Endothelial cell of umbilical vein (primary cell): ENCODE measurements at regions not wholly inside any gene's neighbourhood (a gene's known extent, or its start where the extent isn't known, plus 50 kb on each side); places are given as distances from the start of the nearest gene placed in this dataset.
"Not testable (repeated sequence)": the region's sequence is repeated elsewhere in the genome, so short reads cannot be mapped to it uniquely, and the experiment has no call there.

ENCODE experiments used
- BruUV-seq: library from RNA; stranded (reverse); fragments of 400-500 nt; replicated peaks from 2 replicates; lab custom pipeline; 2021; lab: Mats Ljungman, UMichigan
- CTCF ChIA-PET: fragments of 300-600, 350-600 bp; sonication (Branson Sonifier 250); formaldehyde crosslinking; loops from one replicate; lab custom pipeline; 2021; ENCODE audit warnings: antibody characterized with exemption, inconsistent platforms; lab: Charles Lee
- POLR2A ChIA-PET: fragments of 300-600, 350-600 bp; sonication (Branson Sonifier 250); formaldehyde crosslinking; loops from one replicate; lab custom pipeline; 2021; ENCODE audit warnings: antibody characterized with exemption, inconsistent platforms; lab: Charles Lee
- DNase-seq: peaks from one replicate; pipeline ENCODE4 v3.0.0-alpha.2; 2011; ENCODE audit warnings: low read depth, low spot score
- FAIRE-seq: peaks from 2 replicates; lab custom pipeline; 2011; peaks lifted over from hg19 to GRCh38; lab: Jason Lieb, UNC
- H2AFZ ChIP-seq: 2 replicates; pipeline ENCODE4 v1.6.0; 2012; ENCODE audit warnings: low read depth, low read length, control low read depth, inconsistent platforms
- H3K27ac ChIP-seq: 2 replicates; pipeline ENCODE4 v1.5.1; 2011; ENCODE audit warnings: low read depth, mild to moderate bottlenecking, control low read depth, low read length, moderate library complexity; ENCODE audit not compliant: insufficient read depth
- H3K27me3 ChIP-seq, 2 experiments: 2 replicates each; pipeline versions ENCODE4 v1.6.0 to v1.6.1; 2011; ENCODE audit warnings: low read length in 2 of 2, mixed read lengths in 1 of 2; ENCODE audit not compliant: control insufficient read depth in 2 of 2, insufficient read depth in 2 of 2
- H3K36me3 ChIP-seq, 2 experiments: 2 replicates in 1 of 2; 3 replicates in 1 of 2; pipeline ENCODE4 v1.5.1; 2011; ENCODE audit warnings: low read length in 2 of 2, mild to moderate bottlenecking in 1 of 2, moderate library complexity in 1 of 2; ENCODE audit not compliant: control insufficient read depth in 2 of 2, insufficient read depth in 2 of 2; ENCODE audit errors: extremely low read depth in 1 of 2
- H3K4me1 ChIP-seq: 3 replicates; pipeline ENCODE4 v1.5.1; 2011; ENCODE audit warnings: mild to moderate bottlenecking, low read length; ENCODE audit not compliant: control insufficient read depth, insufficient read depth; ENCODE audit errors: extremely low read depth
- H3K4me2 ChIP-seq: 2 replicates; pipeline ENCODE4 v1.6.1; 2011; ENCODE audit warnings: low read length, control low read depth, mixed read lengths; ENCODE audit not compliant: insufficient read depth
- H3K4me3 ChIP-seq, 3 experiments: fragments of 200-600 bp in 1 of 3; sonication (generic), shearing (Covaris generic) in 1 of 3; replicated peaks in 1 of 3; 2 replicates each; pipeline ENCODE4 v1.5.1; 2011 to 2016; ENCODE audit warnings: control low read depth in 3 of 3, low read length in 3 of 3, mild to moderate bottlenecking in 2 of 3, inconsistent platforms in 1 of 3, low read depth in 1 of 3, moderate library complexity in 1 of 3; ENCODE audit not compliant: insufficient read depth in 1 of 3
- H3K79me2 ChIP-seq: 2 replicates; pipeline ENCODE4 v1.6.0; 2012; ENCODE audit warnings: low read length, inconsistent platforms; ENCODE audit not compliant: control insufficient read depth, insufficient read depth
- H3K9ac ChIP-seq: replicated peaks from 2 replicates; pipeline ENCODE3; 2011; ENCODE audit warnings: low read length, control low read depth; ENCODE audit not compliant: insufficient read depth; ENCODE audit errors: extremely low read depth
- H3K9me1 ChIP-seq: replicated peaks from 3 replicates; pipeline ENCODE4 v1.6.0; 2011; ENCODE audit warnings: mild to moderate bottlenecking, low read length; ENCODE audit not compliant: control insufficient read depth, insufficient read depth; ENCODE audit errors: extremely low read depth
- H3K9me3 ChIP-seq: replicated peaks from 2 replicates; pipeline ENCODE4 v1.5.1; 2012; ENCODE audit warnings: low read length, inconsistent platforms; ENCODE audit not compliant: control insufficient read depth, insufficient read depth
- H4K20me1 ChIP-seq: replicated peaks from 2 replicates; pipeline ENCODE3; 2011; ENCODE audit warnings: mild to moderate bottlenecking, low read length; ENCODE audit not compliant: control insufficient read depth, insufficient read depth; ENCODE audit errors: extremely low read depth
- FOS ChIP-seq: IDR thresholded peaks from 2 replicates; pipeline ENCODE4 v1.6.1; 2011; ENCODE audit warnings: mild to moderate bottlenecking, low read length, moderate library complexity, borderline replicate concordance; ENCODE audit not compliant: insufficient read depth
- GATA2 ChIP-seq: IDR thresholded peaks from 2 replicates; pipeline ENCODE4 v1.7.0; 2011; ENCODE audit warnings: low read depth, mild to moderate bottlenecking, moderate library complexity, mixed read lengths, low read length; ENCODE audit not compliant: insufficient read length, insufficient read depth
- JUN ChIP-seq: IDR thresholded peaks from 2 replicates; pipeline ENCODE4 v1.6.1; 2011; ENCODE audit warnings: borderline replicate concordance, low read depth; ENCODE audit not compliant: insufficient read length, insufficient read depth
- MYC ChIP-seq: IDR thresholded peaks from one replicate; pipeline ENCODE4 v1.6.1; 2011; ENCODE audit warnings: mild to moderate bottlenecking, low read depth, low read length
- POLR2A ChIP-seq: IDR thresholded peaks from 2 replicates; pipeline ENCODE4 v1.6.1; 2012; ENCODE audit warnings: low read depth, mild to moderate bottlenecking, control low read depth, low read length
- POLR2AphosphoS5 ChIP-seq: IDR thresholded peaks from 2 replicates; pipeline ENCODE4 v1.6.1; 2012; ENCODE audit warnings: low read depth, mild to moderate bottlenecking, control low read depth, low read length, moderate library complexity; ENCODE audit not compliant: insufficient read depth
- dilution Hi-C: fragments of 300-500 bp; cut with MboI; formaldehyde crosslinking; loops from one replicate; pipeline ENCODE4 v1.15.0; 2019; ENCODE audit warnings: low sequenced_read_pairs; ENCODE audit not compliant: extremely low pct_ligation_motif_present
- intact Hi-C: fragments of 100-400 bp; cut with micrococcal nuclease; formaldehyde crosslinking; loops from one replicate; pipeline ENCODE4 v1.10.0; 2022
- TF ChIP-seq, protein P1 (sequence below): IDR thresholded peaks from 2 replicates; pipeline ENCODE4 v1.6.1; 2011; ENCODE audit not compliant: insufficient read depth, insufficient read length
- TF ChIP-seq, protein P2 (sequence below), 2 donors: IDR thresholded peaks; 1 replicate in 1 of 2; 2 replicates in 1 of 2; pipeline ENCODE4 v1.5.1; 2011; ENCODE audit warnings: low read length in 2 of 2, mild to moderate bottlenecking in 2 of 2, moderate library complexity in 2 of 2, control low read depth in 1 of 2, inconsistent platforms in 1 of 2, low read depth in 1 of 2; ENCODE audit not compliant: insufficient read depth in 1 of 2; ENCODE audit errors: extremely low read depth in 1 of 2

DNA sequence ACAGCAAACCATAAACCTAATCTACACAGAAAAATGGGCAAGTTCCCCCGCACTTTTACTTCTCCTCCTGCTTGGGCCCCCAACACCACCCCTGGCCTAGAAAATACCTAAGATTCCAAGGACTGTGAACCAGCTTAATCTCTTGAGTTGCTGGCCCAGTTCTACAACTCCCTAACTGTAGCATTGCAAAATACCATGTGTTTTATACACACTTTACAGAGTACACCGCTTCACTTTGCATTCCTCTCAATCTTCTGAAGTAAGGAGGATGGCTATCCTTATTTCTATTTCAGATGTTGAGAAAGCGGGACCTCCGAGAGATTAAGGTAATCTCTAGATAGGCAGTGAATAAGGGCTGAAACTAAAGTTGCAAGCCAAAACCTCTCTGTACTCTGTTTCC lies 408.3 kb upstream of the NR5A2 start:
- POLR2A ChIA-PET, result no interaction called here
- Histone ChIP-seq H3K4me1 (no peaks in the 10 kb centered on the region), H3K36me3 (no peaks in the 10 kb centered on the region), H3K4me2 (no peak overlapping the region), H3K4me3 (no peak overlapping the region), H3K27ac (no peak overlapping the region), H3K9me3 (no peaks in the 10 kb centered on the region), H3K9me1 (no peaks in the 10 kb centered on the region), H3K79me2 (no peaks in the 10 kb centered on the region), H4K20me1 (no peaks in the 10 kb centered on the region), H2AFZ (no peak overlapping the region), H3K27me3 (peaks cover 0 to 4% of the 10 kb centered on the region in 2 experiments), H3K9ac (no peak overlapping the region)
- TF ChIP-seq JUN (no peak), FOS (no peak), MYC (no peak), GATA2 (no peak), POLR2AphosphoS5 (no peak), POLR2A (no peak)
- TF ChIP-seq, protein P1, sequence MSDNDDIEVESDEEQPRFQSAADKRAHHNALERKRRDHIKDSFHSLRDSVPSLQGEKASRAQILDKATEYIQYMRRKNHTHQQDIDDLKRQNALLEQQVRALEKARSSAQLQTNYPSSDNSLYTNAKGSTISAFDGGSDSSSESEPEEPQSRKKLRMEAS, result no peak
- TF ChIP-seq, protein P2, sequence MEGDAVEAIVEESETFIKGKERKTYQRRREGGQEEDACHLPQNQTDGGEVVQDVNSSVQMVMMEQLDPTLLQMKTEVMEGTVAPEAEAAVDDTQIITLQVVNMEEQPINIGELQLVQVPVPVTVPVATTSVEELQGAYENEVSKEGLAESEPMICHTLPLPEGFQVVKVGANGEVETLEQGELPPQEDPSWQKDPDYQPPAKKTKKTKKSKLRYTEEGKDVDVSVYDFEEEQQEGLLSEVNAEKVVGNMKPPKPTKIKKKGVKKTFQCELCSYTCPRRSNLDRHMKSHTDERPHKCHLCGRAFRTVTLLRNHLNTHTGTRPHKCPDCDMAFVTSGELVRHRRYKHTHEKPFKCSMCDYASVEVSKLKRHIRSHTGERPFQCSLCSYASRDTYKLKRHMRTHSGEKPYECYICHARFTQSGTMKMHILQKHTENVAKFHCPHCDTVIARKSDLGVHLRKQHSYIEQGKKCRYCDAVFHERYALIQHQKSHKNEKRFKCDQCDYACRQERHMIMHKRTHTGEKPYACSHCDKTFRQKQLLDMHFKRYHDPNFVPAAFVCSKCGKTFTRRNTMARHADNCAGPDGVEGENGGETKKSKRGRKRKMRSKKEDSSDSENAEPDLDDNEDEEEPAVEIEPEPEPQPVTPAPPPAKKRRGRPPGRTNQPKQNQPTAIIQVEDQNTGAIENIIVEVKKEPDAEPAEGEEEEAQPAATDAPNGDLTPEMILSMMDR (IDR thresholded peaks at IDR 0.05; ENCODE audit: extremely low read depth in 1 of 2, insufficient read depth in 1 of 2, low read depth in 1 of 2, low read length in 2 of 2), result no peak
- no TSS peak for BruUV-seq
- dilution Hi-C loops (no loop called here), intact Hi-C loops (no loop called here)
- DNase-seq (no peak), FAIRE-seq (no peak)
- CTCF ChIA-PET, result no interaction called here

DNA sequence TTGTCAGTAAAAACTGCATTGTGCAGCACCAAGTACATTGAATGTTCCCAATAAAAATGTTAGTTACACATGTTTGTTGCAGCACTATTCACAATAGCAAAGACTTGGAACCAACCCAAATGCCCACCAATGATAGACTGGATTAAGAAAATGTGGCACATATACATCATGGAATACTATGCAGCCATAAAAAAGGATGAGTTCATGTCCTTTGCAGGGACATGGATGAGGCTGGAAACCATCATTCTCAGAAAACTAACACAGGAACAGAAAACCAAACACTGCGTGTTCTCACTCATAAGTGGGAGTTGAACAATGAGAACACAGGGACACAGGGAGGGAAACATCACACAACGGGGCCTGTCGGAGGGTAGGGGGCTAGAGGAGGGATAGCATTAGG lies 401.3 kb upstream of the NR5A2 start:
- CTCF ChIA-PET, H3K4me2 ChIP-seq, DNase-seq, FAIRE-seq, H2AFZ ChIP-seq, H4K20me1 ChIP-seq, H3K27ac ChIP-seq, H3K36me3 ChIP-seq, H3K27me3 ChIP-seq, H3K4me3 ChIP-seq, intact Hi-C loops, H3K9me3 ChIP-seq, H3K9me1 ChIP-seq, POLR2A ChIA-PET, BruUV-seq, dilution Hi-C loops, H3K79me2 ChIP-seq, H3K4me1 ChIP-seq, H3K9ac ChIP-seq: not testable (repeated sequence)
